ENCODE measurements at regions not wholly inside any gene's neighbourhood (a gene's known extent, or its start where the extent isn't known, plus 50 kb on each side); places are given as distances from the start of the nearest gene placed in this dataset.

DNA sequence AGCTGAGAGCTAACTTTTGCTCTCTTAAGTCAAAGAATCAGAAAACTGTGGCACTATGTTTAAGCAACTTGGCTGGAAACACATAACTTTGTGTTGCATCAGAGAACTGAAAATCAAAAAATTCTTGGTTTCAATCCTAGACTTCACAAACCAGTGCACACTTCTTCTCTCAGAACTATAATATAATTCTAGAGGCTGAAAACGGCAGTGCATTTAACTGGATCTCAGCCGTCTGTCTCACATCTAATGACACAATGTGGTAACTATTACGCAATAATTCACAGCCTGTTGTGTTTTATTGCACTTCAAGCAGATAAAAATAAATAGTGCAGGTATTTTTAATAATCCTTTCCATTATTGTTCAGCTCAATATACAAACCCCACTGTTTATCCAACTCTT lies 260.6 kb upstream of the DIAPH2 start:
- H3K4me3 ChIP-seq (ENCODE audit: low read depth, low read length): no peak overlapping the region
- TF ChIP-seq, protein P1, sequence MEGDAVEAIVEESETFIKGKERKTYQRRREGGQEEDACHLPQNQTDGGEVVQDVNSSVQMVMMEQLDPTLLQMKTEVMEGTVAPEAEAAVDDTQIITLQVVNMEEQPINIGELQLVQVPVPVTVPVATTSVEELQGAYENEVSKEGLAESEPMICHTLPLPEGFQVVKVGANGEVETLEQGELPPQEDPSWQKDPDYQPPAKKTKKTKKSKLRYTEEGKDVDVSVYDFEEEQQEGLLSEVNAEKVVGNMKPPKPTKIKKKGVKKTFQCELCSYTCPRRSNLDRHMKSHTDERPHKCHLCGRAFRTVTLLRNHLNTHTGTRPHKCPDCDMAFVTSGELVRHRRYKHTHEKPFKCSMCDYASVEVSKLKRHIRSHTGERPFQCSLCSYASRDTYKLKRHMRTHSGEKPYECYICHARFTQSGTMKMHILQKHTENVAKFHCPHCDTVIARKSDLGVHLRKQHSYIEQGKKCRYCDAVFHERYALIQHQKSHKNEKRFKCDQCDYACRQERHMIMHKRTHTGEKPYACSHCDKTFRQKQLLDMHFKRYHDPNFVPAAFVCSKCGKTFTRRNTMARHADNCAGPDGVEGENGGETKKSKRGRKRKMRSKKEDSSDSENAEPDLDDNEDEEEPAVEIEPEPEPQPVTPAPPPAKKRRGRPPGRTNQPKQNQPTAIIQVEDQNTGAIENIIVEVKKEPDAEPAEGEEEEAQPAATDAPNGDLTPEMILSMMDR (IDR thresholded peaks at IDR 0.05; ENCODE audit: low read depth, low read length): no peak

DNA sequence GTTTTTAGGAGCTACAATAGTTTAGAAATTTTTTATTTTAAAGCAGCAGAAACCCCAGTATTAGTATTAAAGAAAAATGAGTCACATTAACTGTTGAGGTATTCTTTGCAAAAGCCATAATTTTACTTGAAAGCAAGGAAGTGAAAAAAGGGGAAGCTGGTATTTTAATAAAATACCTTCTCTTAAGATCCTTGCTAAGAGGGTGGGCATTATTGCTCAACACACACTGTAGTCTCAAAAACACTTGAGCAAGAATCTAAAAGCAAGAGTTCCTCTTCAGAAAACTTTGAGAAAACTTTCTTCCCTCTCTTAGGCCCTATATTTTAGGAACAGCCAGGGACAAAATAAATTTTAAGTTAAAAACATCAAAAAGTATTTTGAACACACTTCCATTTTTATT lies 259.4 kb upstream of the DIAPH2 start:
- TF ChIP-seq, protein P1 (IDR thresholded peaks at IDR 0.05; ENCODE audit: low read depth, low read length): no peak
- no peak overlapping the region for H3K4me3 ChIP-seq (ENCODE audit: low read depth, low read length)

DNA sequence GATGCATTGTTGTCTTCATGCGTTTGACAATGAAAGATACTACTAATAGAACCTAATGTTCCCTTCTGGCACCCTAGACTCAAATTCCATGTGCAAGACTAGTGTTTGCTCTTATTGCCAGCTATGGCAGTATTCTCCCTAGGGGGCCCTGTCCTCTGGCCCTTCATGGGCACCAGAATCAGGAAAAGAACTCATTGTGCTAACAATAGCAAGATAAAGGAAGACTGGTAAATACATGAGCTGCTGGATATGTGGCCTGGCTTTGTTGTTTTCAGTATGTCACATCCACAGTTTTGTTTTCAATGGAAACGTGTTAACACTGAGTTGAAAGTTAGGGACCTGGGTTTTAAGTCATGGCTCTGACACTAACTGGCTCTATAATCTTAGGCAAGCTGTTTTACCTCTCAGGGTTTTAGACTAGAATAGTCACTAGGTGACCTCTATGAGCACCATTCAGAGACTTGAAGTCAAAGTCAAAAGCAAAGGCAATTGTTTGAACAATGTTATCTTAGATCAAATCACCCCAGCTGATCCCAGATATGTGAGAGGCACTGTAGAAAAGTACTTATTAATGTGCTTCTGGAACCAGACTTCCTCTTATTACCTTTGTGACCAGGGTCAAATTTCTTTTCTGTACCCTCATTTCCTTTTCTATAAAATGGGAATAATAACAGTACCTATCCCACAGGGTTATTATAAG lies 253.7 kb upstream of the DIAPH2 start:
- TF ChIP-seq, protein P1 (IDR thresholded peaks at IDR 0.05; ENCODE audit: low read depth, low read length): no peak

DNA sequence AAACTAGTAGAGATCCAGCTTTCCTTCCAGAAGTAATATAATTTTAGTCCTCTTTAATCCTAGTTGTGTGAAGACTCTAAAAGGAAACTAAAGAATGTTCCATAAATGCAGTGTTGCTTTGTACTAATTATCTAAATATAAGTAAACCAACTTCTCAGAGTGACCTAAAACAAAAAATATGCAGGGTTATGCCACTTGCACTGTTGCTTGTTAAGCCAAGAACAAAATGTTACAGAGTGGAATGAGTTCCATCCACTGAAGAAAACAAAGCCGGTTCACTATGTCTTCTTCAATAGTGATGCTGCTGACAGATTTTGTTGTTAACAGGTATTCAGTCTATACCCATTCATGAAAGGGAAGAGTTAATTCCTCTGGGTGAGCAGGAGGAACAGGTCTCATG lies 252.0 kb upstream of the DIAPH2 start:
- H3K4me3 ChIP-seq (ENCODE audit: low read depth, low read length): no peak overlapping the region
- TF ChIP-seq, protein P1 (IDR thresholded peaks at IDR 0.05; ENCODE audit: low read depth, low read length): no peak

More for the DNA sequence above, 253.7 kb upstream of the DIAPH2 start:
- no peak overlapping the region for H3K4me3 ChIP-seq (ENCODE audit: low read depth, low read length)

DNA sequence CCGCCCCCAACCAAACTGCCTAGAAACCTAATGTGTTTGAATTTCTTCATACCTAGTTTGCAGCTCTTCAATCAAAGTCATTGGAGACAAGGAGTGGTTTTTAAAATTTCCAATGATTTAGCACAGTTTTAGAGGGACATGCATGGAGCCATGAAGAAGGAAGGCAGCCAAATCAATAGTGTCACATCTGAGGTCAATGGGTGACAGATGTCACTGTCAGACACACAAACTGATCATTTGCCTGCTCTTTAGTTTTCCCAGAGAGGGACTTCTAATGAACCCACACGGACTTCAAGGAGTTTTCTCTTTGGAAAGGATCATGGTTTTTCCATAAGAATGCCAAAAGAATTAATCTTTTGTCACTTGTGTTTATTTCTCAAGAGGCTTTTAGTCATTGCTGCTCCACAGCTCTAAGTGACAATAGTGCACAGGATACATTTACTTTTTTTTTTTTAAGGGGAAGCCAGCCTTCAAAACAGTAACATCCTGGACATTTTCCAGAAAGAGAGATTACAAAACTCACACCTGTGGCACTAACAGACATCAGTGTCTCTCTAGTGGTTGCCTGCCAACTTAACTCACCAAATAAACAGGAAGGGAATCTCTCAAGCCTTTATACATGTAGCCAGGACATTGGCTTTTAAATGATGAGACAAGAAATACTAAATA lies 251.1 kb upstream of the DIAPH2 start:
- TF ChIP-seq, protein P1 (IDR thresholded peaks at IDR 0.05; ENCODE audit: low read depth, low read length): no peak

DNA sequence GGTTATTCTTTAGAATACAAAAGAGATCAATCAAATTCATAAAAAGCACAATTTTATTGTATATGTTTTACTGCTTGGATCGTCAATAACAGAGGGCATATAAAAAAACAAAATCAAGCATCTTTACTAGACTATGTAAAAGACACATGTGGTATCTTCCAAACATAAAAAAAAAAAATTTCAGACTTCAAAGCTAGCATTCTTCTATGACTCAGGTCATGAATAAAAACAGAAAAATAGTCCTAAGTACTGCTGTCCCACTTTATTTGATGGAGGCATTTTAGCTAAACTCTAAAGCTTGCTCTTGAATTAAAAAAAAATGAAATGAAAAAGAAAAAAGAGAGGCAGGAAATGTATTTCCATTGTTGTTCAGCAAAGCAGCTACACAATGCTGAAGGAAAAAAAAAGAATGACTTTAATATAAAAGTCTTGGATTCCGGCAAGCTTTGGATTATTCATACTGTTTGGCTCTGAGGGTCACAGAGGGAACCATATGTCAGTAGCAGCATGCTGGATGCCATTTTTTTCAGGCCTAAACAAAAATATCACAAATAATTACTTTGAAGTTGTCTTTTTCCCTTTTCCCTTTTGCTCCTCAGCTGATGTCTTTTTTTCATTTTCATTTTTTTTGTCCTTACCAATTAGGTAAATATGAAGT lies 249.1 kb upstream of the DIAPH2 start:
- H3K4me3 ChIP-seq (ENCODE audit: low read depth, low read length): no peak overlapping the region

More for the DNA sequence above, 251.1 kb upstream of the DIAPH2 start:
- no peak overlapping the region for H3K4me3 ChIP-seq (ENCODE audit: low read depth, low read length)

More for the DNA sequence above, 249.1 kb upstream of the DIAPH2 start:
- TF ChIP-seq, protein P1 (IDR thresholded peaks at IDR 0.05; ENCODE audit: low read depth, low read length): no peak

All from WI38 (cell line).